NCI-H1092 treated with DMSO at 0.1 percent for 48 hours (cell line): ENCODE measurements at regions not wholly inside any gene's neighbourhood (a gene's known extent, or its start where the extent isn't known, plus 50 kb on each side); places are given as distances from the start of the nearest gene placed in this dataset.
A peak's percentile ranks its signal among the peaks of the same experiment; 100 is the strongest.
"Not testable (repeated sequence)": the region's sequence is repeated elsewhere in the genome, so short reads cannot be mapped to it uniquely, and the experiment has no call there.

ENCODE experiments used
- DNase-seq: peaks from one replicate; lab custom pipeline; 2025; lab: John Stamatoyannopoulos, UW

DNA sequence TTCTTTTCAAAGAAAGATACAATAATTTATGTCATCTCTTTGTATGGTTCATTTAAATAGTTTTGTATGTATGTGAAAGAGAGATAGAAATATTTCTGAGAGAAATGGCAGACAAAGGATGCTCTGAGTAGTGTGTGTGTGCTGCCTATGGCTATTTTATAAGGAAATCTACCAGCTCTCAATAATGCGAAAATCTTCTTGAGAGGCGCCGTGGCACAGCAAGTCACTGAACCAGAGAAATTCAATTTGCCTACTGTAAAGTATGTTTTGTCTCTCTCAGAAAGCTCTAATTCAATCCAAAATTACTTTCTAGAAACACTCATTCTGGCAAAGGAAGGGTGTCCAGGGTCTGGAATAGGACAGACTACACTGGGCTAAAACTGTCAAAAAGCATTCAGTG, 1981.1 kb downstream of the EFNA5 start:
- no peak for DNase-seq

- no peak for DNase-seq
Observed at GRCh38 chr5:105688227-105688792, 1982.4 kb downstream of the EFNA5 start.

- DNase-seq: no peak
Observed at GRCh38 chr5:105687493-105687892, 1983.2 kb downstream of the EFNA5 start.

DNA sequence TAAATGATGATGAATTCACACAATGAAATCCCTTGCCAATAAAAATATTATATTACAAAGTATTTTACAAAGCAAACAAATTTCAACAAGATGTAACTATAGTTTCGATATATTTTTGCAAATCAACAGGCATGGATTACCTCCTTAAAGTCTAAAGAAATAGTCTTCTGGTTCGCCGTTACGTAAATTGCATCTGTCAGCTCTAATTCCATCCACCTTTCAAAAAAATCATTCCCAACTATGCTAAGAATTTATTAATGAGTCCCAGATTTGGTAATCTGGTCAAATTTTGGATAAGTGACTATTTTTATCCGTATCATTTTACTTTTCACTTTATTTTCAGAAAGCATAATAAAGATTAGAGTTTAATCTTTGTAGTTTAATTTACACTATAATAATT, 1984.9 kb downstream of the EFNA5 start:
- DNase-seq: no peak

- no peak for DNase-seq
Observed at GRCh38 chr5:105684799-105685198, 1985.9 kb downstream of the EFNA5 start.

DNA sequence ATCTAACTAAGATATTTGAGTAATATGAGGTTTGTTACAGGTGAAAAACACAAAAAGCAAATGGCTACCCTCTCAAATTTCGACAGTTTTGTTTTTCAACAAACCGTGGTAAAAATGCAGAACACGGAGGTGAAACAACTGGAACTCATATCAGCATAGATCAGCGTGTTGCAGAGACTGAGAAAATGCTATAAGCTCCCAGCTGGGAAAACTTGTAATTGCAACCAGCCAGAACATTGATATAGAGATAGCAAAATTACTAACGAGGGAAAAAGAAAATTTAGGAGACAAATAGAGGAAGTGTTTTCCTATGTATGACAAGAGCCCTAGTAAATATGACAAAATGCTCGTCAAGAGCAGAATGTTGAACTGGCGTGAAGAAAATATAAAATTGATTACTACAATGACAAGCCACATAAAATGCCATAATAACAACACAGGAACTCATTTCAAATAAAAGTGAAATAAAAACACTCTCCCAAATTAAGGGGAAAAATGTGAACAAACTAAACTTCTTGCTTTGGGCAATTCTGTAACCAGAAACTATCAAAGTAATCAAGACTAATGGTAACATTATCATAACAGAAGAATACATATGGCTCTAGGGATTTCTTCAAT, 1989.8 kb downstream of the EFNA5 start:
- no peak for DNase-seq

DNA sequence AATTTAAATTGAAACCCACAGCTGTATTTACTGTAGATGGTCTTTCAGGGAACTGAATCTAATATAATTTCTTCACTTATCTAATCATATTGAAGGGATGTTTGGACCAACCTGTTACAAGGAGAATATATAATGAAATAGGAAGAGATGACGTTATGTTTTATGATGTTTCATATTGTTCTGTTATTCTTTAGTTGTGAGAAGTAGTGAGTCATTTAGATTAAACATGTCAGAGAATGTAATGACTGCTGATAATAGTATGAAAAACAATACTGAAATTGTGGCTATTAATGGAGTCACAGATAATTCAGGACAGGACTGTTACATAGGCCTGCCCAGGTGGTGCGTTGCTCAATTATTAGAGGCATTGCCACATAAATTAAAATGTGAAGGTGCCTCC, 1993.4 kb downstream of the EFNA5 start:
- no peak for DNase-seq

DNA sequence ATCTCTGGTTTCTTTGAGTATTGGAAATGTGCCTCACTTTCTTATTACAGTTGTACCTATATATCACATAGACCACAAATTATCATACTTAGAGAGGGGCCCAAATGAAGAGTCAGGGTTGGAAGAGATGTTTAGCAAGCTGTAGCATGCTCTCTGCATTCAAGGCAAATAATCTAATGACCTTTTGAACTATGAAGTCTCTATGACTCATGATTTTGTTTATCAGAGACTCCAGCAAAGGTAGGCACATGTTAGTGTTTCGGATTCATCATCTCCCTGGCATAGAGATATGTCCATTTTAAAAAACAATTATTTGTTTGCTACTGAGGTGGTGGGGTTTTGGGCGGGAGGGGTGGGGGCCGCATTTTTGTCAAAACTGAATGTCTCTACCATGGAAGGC, 2000.1 kb downstream of the EFNA5 start:
- no peak for DNase-seq

GRCh38 chr5:105663671-105664070, 2007.1 kb downstream of the EFNA5 start:
- no peak for DNase-seq

DNA sequence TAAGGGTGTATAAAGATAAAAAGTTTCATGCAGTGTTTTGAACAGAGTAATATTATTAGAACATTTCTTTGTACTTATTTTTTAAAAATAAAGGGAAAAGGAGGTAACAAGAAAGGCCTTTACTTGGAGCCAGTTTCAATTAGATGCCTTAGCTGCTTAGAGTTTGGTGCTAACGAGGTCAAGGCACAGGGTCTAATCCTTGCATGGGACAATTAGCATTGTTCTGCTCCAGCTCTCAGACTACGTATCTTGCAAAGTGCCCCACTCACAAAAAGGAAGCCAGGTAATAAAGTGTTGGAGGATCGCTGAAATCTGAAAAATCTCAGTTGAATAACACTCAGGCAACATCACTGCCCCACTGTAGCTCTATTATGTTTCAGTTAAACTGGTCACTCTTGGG, 2011.3 kb downstream of the EFNA5 start:
- DNase-seq: no peak

DNA sequence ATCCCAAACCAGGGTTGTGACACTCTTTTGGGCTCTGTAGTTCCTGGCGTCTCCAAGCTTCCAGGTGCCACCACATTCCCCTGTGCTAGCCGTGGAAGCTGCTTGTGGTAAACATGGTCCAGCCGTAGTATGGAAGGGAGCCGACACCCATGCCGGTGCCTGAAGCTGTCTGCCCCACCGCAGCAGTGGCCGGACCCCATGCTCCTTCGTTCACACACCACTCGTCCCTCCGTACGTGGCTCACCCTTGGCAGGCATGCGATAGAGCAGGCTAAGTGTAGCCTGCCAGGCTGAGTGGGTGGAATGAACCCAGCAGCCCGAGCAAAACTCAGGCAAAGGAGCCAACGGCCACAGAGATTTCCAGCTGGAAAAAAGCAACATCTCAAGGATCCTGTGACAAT, 2030.4 kb downstream of the EFNA5 start:
- no peak for DNase-seq

GRCh38 chr5:105639511-105639910, 2031.2 kb downstream of the EFNA5 start:
- DNase-seq: no peak

DNA sequence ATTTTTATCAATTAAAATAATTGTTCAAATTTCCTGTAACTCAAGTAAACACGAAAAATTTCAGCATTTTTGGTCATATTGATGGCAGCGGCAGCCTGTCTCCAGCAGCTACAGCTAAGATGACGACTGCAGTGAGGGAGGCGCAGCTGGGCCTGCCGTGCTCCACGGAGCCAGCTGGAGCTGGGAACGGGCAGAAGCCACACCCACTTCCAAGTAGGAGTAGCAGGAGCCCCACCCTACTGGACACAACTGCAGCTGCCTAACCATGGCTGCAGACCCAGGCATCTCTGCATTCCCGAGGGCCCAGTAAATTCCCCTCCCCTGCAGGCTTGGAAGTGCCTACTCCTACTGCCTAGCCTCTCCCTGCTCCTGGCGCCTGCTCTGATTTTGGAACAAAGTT, 2031.7 kb downstream of the EFNA5 start:
- DNase-seq: no peak

DNA sequence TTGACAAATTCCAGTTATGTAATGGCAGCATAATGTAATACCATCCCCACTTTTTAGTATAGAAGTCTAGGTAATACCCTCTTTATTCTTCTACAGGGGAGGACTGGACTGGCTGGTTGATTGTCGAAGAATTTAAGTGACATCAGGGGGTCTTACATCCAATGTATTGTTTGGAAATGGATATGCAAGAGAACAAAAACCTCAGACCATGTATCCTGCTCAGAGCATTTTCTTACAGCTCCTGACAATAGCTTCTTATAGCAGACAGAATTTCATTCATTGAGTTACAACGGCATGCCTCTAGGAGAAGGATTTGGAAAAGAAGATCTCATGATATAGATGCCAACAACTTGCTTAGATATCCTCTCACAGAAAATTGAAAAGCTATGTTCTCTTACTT, 2032.3 kb downstream of the EFNA5 start:
- DNase-seq: no peak

DNA sequence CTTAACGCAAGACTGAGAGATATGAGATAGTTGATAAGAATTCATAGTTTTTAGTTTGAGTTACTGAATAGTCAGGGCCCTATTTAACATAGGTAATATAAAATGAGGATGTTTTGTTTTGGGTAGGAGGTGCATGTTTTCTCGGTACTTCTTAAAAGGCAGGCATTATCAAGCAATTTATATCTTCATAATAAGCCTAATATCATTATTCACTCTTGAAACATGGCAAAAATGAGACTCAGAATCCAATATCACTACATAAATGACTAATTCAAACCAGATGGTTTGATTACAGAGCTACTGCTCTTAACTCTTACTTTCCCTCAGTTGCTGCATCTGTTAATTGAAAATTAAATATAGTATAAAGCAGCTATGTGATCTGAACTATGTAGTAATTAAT, 2038.7 kb downstream of the EFNA5 start:
- DNase-seq: no peak

GRCh38 chr5:105630803-105631202, 2039.9 kb downstream of the EFNA5 start:
- no peak for DNase-seq

DNA sequence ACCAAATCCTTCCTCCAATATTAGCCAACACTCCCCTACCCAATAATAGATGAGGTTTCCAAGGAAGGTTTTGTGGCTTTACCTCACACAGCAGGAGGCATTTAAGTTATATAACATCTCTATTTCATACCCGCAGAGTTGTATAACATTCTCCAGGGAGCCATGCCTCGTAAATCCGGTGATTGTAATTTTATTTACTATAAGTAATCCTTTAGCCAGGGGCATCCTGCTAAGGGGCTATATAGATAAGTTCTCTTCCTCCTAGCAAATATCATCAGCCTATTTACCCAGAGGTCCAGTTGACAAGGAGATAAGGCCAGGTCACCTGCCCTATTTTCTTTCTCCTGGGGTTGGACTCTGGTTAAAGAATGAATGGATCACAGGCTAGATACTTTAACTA, 2051.0 kb downstream of the EFNA5 start:
- DNase-seq: no peak

DNA sequence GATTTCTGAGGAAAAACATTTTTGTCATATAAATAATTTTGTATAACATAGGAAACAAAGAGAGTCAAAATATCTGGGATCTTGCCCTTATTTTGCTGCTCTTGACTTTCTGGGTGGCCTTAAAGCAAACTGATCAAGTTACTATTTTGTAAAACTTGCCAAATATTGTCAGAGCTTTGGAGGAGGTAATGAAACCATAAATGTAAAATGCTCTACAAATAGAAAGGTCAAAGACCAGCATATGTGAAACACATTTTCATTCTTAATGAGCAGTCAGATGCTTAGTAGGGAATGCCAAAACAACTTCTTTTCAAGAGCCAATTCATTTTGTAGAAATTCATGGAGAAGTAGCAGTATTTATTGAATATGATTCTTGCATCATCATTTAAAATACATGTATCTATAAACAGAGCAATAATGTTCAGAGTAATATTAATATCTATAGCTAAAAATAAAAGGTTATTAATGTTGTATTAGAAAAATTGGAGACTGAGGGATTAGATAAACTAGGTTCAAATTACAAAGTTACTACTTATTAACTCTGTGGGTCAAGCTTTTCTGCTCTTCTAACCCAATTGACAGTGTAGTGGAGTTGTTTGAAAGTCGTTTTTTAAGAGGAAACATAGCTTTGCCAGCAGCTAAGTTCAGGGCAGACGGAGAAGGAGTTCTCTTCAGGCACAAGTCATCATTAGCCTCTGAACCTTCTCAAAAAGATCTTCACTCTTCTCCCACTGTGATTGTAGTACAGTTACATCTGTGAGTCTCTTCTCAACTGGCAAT, 2053.1 kb downstream of the EFNA5 start:
- peak; percentile 2 for DNase-seq

- DNase-seq: no peak
Observed at GRCh38 chr5:105616599-105616998, 2054.0 kb upstream of the NUDT12 start.

- DNase-seq: not testable (repeated sequence)
Observed at GRCh38 chr5:105602406-105602805, 2039.8 kb upstream of the NUDT12 start.

DNA sequence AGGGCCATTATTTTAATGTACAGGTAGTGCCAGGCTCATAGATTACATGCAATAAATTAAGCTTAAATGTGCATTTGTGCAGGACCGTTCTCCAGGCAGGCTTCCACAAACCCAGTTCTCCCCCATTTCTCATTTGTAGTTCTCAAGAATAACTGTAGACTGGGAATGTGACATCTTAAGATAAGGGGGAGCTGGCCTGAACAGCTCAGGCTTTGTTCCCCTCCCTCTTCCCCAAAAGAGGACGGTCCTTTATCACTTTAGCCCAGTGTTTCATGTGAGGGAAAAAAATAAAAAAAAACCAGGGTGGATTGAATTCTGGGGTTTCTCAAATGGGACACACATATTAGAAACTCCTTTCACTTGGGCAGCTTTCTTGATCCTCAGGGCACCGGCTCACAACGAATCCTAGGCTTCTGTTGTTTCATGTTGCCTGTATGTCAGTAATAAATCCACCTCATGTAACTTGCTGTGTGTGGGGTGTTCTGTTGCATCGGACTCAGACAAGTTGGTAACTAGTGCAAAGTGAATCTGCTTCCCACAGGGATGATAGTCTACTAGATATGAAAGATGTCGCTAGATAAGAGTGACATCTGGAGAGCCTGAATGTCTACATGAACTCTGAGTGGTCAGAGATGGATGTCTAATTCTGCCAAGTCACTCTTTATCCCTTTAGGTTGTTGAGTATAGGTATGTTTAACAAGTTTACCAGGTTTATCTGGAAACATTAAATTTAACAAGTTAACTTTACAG, 2030.6 kb upstream of the NUDT12 start:
- DNase-seq: no peak

DNA sequence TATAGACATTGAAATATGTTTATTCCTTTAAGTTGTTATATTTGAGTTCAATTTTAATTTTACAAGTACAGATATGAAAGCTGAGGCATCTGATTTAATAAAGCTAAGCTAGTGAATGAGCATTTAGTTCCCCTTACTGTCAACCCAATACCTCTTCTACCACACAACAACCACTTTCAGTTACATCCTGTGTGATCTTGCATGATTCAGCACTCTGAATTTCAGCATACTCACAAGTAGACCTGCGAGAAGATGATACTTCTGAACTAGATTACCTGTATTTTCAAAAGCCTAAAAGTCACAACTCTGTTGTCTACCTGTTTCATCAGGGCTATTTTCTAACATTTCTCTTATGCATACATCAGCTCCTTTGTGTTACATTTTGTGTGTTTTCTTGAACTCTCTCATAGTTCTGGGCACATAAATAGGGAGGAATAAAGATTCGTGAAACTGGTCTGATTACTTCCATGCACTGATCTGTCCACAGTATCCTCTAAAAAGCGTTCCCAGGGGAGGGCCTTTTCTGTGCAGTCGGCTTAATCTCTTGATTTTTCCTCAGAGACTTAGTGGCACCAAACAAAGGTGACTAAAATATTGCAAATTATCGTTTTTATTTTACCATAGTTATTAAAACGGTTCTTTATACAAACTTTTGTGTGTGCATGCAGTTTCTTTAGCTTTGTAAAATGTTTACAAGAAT, 2025.5 kb upstream of the NUDT12 start:
- DNase-seq: no peak
